SK-N-SH (cell line): ENCODE measurements at regions not wholly inside any gene's neighbourhood (a gene's known extent, or its start where the extent isn't known, plus 50 kb on each side); places are given as distances from the start of the nearest gene placed in this dataset.

ENCODE experiments used
- CTCF ChIA-PET: fragments of 300-600, 350-600 bp; formaldehyde crosslinking; extraction: SDS; loops from one replicate; lab custom pipeline; 2021; lab: Yijun Ruan, JAX
- POLR2A ChIA-PET: fragments of 350-600 bp; sonication (Branson Sonifier 250); formaldehyde crosslinking; extraction: SDS; loops from one replicate; lab custom pipeline; 2020; ENCODE audit warnings: antibody characterized with exemption, inconsistent platforms; lab: Yijun Ruan, JAX
- DNase-seq: peaks from one replicate; pipeline ENCODE4 v3.0.0; 2012
- H2AFZ ChIP-seq: fragments of 200-600 bp; sonication (generic); 2 replicates; pipeline ENCODE4 v1.8.1; 2016; ENCODE audit warnings: antibody characterized with exemption, mild to moderate bottlenecking, low read depth
- H3F3A ChIP-seq: fragments of 200-600 bp; sonication (generic); replicated peaks from 2 replicates; pipeline ENCODE3; 2016; ENCODE audit warnings: antibody characterized with exemption, mild to moderate bottlenecking; ENCODE audit not compliant: insufficient read depth
- H3K27ac ChIP-seq, 2 experiments: fragments of 200-500 bp in 1 of 2; fragments of 200-600 bp in 1 of 2; sonication (Bioruptor generic) in 1 of 2; sonication (generic), shearing (Covaris generic) in 1 of 2; 2 replicates each; pipeline versions ENCODE4 v1.5.1 to v1.6.1; 2014 to 2016; ENCODE audit warnings: low read depth in 2 of 2, inconsistent platforms in 1 of 2, low read length in 1 of 2, mild to moderate bottlenecking in 1 of 2, mixed read lengths in 1 of 2
- H3K27me3 ChIP-seq: fragments of 200-600 bp; sonication (generic), shearing (Covaris generic); 2 replicates; pipeline ENCODE4 v1.6.1; 2016; ENCODE audit warnings: mixed run types; ENCODE audit not compliant: insufficient read depth
- H3K36me3 ChIP-seq, 2 experiments: fragments of 200-500 bp in 1 of 2; fragments of 200-600 bp in 1 of 2; sonication (Bioruptor generic) in 1 of 2; sonication (generic) in 1 of 2; replicated peaks in 1 of 2; 2 replicates each; pipeline versions ENCODE3 to v1.5.1; 2014 to 2016; ENCODE audit warnings: low read length in 1 of 2, mild to moderate bottlenecking in 1 of 2; ENCODE audit not compliant: insufficient read depth in 2 of 2, control insufficient read depth in 1 of 2
- H3K4me1 ChIP-seq, 2 experiments: fragments of 200-500 bp in 1 of 2; fragments of 200-600 bp in 1 of 2; sonication (Bioruptor generic) in 1 of 2; sonication (generic), shearing (Covaris generic) in 1 of 2; 2 replicates each; pipeline versions ENCODE4 v1.5.1 to v1.6.1; 2014 to 2016; ENCODE audit warnings: low read depth in 1 of 2, low read length in 1 of 2, mixed run types in 1 of 2; ENCODE audit not compliant: insufficient read depth in 2 of 2, control insufficient read depth in 1 of 2
- H3K4me2 ChIP-seq: fragments of 200-600 bp; sonication (generic), shearing (Covaris generic); 2 replicates; pipeline ENCODE4 v1.6.1; 2017; ENCODE audit warnings: mixed run types
- H3K4me3 ChIP-seq, 2 experiments: fragments of 200-500 bp in 1 of 2; fragments of 200-600 bp in 1 of 2; sonication (Bioruptor generic) in 1 of 2; sonication (generic), shearing (Covaris generic) in 1 of 2; 2 replicates each; pipeline versions ENCODE4 v1.5.1 to v1.8.1; 2014 to 2016; ENCODE audit warnings: low read depth in 2 of 2, inconsistent platforms in 1 of 2, low read length in 1 of 2, mild to moderate bottlenecking in 1 of 2, mixed read lengths in 1 of 2, moderate library complexity in 1 of 2
- H3K79me2 ChIP-seq: fragments of 200-600 bp; sonication (generic); 2 replicates; pipeline ENCODE4 v1.8.1; 2017; ENCODE audit warnings: mild to moderate bottlenecking; ENCODE audit not compliant: insufficient read depth
- H3K9ac ChIP-seq: fragments of 200-600 bp; sonication (generic); 2 replicates; pipeline ENCODE4 v1.6.1; 2017; ENCODE audit warnings: mixed run types
- H3K9me2 ChIP-seq: fragments of 200-600 bp; sonication (generic); 2 replicates; pipeline ENCODE4 v1.6.1; 2017; ENCODE audit warnings: mixed run types
- H3K9me3 ChIP-seq: fragments of 200-600 bp; sonication (generic); 2 replicates; pipeline ENCODE4 v1.6.1; 2017; ENCODE audit warnings: mixed run types, mild to moderate bottlenecking, moderate library complexity
- H4K20me1 ChIP-seq: fragments of 200-600 bp; sonication (generic); 2 replicates; pipeline ENCODE4 v1.6.1; 2017; ENCODE audit warnings: mild to moderate bottlenecking, mixed run types; ENCODE audit not compliant: insufficient read depth
- CHD2 ChIP-seq: fragments of 150-350 bp; IDR thresholded peaks from 2 replicates; pipeline ENCODE4 v1.6.1; 2018; ENCODE audit warnings: low read length; ENCODE audit not compliant: partially characterized antibody
- CTCF ChIP-seq: fragments of 200-600 bp; sonication (generic); IDR thresholded peaks from 2 replicates; pipeline ENCODE4 v1.6.1; 2017; ENCODE audit warnings: antibody characterized with exemption, mild to moderate bottlenecking, moderate library complexity
- EZH2phosphoT487 ChIP-seq: fragments of 200-600 bp; sonication (generic); IDR thresholded peaks from 2 replicates; pipeline ENCODE4 v1.6.1; 2017; ENCODE audit warnings: low read depth, mixed run types, mild to moderate bottlenecking, antibody characterized with exemption, moderate library complexity, borderline replicate concordance
- FOSL2 ChIP-seq: IDR thresholded peaks from 2 replicates; pipeline ENCODE4 v1.4.0; 2012; ENCODE audit warnings: low read depth, mild to moderate bottlenecking, moderate library complexity, borderline replicate concordance
- FOXM1 ChIP-seq: IDR thresholded peaks from 2 replicates; pipeline ENCODE4 v1.4.0; 2012; ENCODE audit warnings: low read depth, mild to moderate bottlenecking
- GABPA ChIP-seq: IDR thresholded peaks from 2 replicates; pipeline ENCODE4 v1.4.0; 2012; ENCODE audit warnings: low read depth, mild to moderate bottlenecking
- GATA2 ChIP-seq: sonication (generic); formaldehyde crosslinking; IDR thresholded peaks from 2 replicates; pipeline ENCODE4 v1.5.0; 2020; ENCODE audit warnings: mild to moderate bottlenecking, missing genetic modification reagents
- IRF3 ChIP-seq: fragments of 150-350 bp; IDR thresholded peaks from 2 replicates; pipeline ENCODE4 v1.6.1; 2016; ENCODE audit warnings: mild to moderate bottlenecking, low read depth, low read length
- JUND ChIP-seq: IDR thresholded peaks from 2 replicates; pipeline ENCODE4 v1.4.0; 2012
- MAX ChIP-seq: IDR thresholded peaks from 2 replicates; pipeline ENCODE4 v1.4.0; 2012; ENCODE audit warnings: low read depth
- MXI1 ChIP-seq: IDR thresholded peaks from 2 replicates; pipeline ENCODE4 v1.6.1; 2012; ENCODE audit warnings: mild to moderate bottlenecking, low read depth, low read length, improper control_type of control experiment
- NRF1 ChIP-seq: IDR thresholded peaks from 2 replicates; pipeline ENCODE4 v1.6.1; 2012; ENCODE audit warnings: low read depth, mild to moderate bottlenecking, low read length
- RCOR1 ChIP-seq: fragments of 150-350 bp; IDR thresholded peaks from 2 replicates; pipeline ENCODE4 v1.6.1; 2017; ENCODE audit warnings: antibody characterized with exemption, low read length
- RFX5 ChIP-seq: IDR thresholded peaks from 2 replicates; pipeline ENCODE4 v1.6.1; 2012; ENCODE audit warnings: mild to moderate bottlenecking, improper control_type of control experiment, low read length
- RXRA ChIP-seq: IDR thresholded peaks from 2 replicates; pipeline ENCODE4 v1.4.0; 2012; ENCODE audit warnings: low read depth, mild to moderate bottlenecking, borderline replicate concordance
- SMC3 ChIP-seq: IDR thresholded peaks from 2 replicates; pipeline ENCODE4 v1.6.1; 2012; ENCODE audit warnings: low read depth, low read length, improper control_type of control experiment
- USF1 ChIP-seq: IDR thresholded peaks from 2 replicates; pipeline ENCODE4 v1.4.0; 2012; ENCODE audit warnings: low read depth, borderline replicate concordance
- YY1 ChIP-seq: IDR thresholded peaks from 2 replicates; pipeline ENCODE4 v1.4.0; 2012; ENCODE audit warnings: low read depth, mild to moderate bottlenecking
- ZBTB33 ChIP-seq: IDR thresholded peaks from 2 replicates; pipeline ENCODE4 v1.4.0; 2012; ENCODE audit warnings: low read depth, borderline replicate concordance
- WGBS: methylation state at CpG from one replicate; pipeline ENCODE4 v1.1.6; 2017; ENCODE audit warnings: low lambda C conversion rate; 5-methylcytosine and 5-hydroxymethylcytosine counted together

- Histone ChIP-seq H4K20me1 (no peaks in the 10 kb centered on the region), H3F3A (no peaks in the 10 kb centered on the region), H3K9ac (no peak overlapping the region), H3K27me3 (no peaks in the 10 kb centered on the region), H3K36me3 (no peaks in the 10 kb centered on the region), H3K79me2 (no peaks in the 10 kb centered on the region), H3K9me3 (no peaks in the 10 kb centered on the region), H2AFZ (no peak overlapping the region), H3K4me1 (peaks cover 10 to 55% of the 10 kb centered on the region in 2 experiments; a peak in 3 of 4 replicates), H3K27ac (peak overlapping the region in 1 of 2 experiments; percentile 93; a peak in 2 of 4 replicates), H3K9me2 (no peaks in the 10 kb centered on the region), H3K4me3 (no peak overlapping the region), H3K4me2 (no peak overlapping the region)
- WGBS = 81% methylated on average over 13 of the region's 15 CpGs
- no peak for DNase-seq
- TF ChIP-seq CHD2 (no peak), ZBTB33 (no peak), YY1 (no peak), RCOR1 (no peak), GATA2 (CRISPR knock-in tag) (no peak), RFX5 (no peak), MXI1 (no peak), MAX (no peak), USF1 (no peak), SMC3 (no peak), EZH2phosphoT487 (no peak), FOSL2 (no peak), RXRA (no peak), NRF1 (no peak), GABPA (no peak), JUND (no peak), IRF3 (no peak), FOXM1 (no peak), CTCF (no peak)
- ChIA-PET CTCF (no interaction called here), POLR2A (no interaction called here)
Observed at GRCh38 chr2:62307469-62308389, 111.8 kb downstream of the B3GNT2 start.
